Inferior parietal cortex (tissue), 1 donor: ENCODE measurements at regions not wholly inside any gene's neighbourhood (a gene's known extent, or its start where the extent isn't known, plus 50 kb on each side); places are given as distances from the start of the nearest gene placed in this dataset.

Source experiments
- DNase-seq: peaks from one replicate; pipeline ENCODE4 v3.0.0-alpha.2; 2016; ENCODE audit errors: extremely low spot score

DNA sequence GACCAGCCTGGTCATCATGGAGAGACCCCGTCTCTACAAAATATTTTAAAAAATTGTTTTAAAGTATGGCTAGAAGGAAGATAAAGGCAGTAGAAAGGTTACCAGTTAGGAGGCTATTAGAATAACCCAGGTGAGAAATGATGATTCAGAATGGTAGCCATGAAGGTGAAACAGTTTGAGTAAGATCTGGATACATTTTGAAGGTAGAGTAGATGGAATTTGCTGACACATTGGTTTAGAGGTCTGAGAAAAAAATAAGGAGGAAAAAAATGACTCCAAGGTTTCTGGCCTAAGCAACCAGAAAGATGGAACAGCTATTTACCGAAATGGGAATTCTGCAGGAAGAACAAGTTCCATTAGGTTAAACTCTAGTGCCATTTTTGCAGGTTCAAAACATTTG is 167.9 kb upstream of the TAB2 start:
- no peak for DNase-seq

DNA sequence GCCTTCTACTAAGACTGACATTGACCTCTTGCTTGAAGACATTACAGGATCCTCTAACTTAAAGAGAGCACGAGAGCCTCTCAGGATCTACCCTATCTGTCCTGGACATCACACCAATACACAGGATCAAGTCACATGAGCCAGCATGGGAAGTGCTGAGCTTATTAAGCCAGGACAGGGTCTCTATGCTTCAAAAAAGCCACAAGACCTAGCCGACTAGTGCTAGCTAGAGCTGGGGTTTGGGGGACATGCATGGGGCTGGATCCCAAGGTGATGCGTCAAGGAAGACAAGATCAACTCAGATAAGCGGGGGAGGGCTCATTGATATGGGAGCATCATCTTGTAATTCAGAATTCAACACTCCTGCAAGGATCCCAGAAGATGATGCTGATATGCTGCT is 167.2 kb upstream of the TAB2 start:
- DNase-seq: no peak

DNA sequence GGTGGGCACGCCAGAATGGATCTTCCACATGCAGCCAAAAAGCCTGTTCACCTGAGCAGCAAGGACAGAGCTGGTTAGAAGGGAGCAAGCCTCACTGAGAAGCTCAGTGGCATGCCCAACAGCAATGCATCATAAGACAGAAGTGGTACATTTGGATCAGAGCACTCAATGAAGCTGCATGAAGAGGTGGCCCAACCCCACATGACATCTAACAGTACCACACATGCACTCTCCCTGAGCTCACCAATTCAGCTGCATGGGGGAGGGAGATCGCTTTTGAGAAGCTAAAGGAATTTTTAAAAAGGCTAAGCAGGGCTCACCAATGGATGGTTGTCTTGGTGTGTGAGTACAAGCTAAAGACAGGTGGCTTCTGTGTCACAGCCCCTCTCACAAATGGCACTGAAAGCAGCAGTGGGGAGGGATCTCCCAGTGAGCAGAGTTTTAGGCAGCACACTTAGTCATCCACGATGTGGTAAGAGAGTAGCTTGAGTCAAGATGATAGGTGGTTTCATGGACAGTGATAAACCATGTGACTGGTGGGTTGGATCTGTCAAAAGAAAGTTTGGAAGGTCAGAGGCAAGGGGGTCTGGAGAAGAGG is 166.6 kb upstream of the TAB2 start:
- DNase-seq: no peak

DNA sequence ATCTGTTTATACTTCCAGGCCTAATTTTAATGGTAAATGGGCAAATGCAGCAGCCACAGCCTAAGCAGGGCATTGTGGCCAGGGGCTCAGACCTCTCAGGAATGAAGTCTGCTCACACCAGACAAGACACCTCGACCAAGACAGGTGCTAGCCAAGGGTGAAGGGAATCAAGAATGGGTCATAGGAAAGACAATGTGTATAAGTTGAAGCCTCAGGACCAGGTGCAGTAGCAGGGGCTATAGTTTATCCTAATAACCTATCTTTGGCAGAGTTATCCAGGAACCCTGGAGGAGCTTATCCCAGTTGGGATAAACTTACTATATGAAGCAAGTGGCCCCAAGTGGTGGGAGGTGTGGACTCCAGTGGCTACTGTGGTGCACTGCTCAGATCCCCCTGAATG is 165.0 kb upstream of the TAB2 start:
- no peak for DNase-seq

DNA sequence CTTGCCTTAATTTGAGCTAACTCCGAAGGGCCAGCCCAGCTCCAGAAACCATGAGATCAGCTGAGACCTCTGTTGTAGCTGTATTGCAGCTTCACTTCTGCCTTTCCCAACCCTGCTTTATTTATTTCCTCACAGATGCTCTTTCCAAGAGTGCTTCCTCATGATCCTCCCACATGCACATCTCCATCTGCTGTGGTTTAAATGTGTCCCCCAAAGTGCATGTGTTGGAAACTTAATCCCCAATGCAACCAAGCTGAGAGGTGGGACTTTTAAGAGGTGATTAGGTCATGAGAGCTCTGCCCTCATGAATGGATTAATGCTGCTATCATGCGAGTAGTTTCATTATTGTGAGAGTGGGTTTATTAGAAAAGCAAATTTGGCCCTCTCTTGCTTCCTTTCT is 164.4 kb upstream of the TAB2 start:
- DNase-seq: peak; percentile 59

DNA sequence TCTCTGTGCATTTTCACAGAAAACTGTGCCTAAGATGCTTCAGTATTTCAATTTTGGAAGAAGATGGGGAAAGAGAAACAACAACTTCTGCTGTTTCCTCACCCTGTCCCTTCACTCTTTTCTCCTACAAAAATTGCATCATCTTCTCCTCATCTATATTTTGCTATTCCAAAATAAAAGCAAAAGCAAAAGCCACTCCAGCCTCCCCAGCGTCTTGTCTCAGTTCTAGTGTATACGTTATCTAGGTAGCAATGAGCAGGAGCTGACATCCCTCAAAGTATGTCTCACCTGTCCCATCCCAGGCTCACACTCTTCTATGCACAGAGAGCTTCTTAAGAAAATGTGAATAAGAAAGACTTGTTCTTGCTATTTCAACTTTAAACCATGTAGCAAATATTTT is 163.8 kb upstream of the TAB2 start:
- no peak for DNase-seq

DNA sequence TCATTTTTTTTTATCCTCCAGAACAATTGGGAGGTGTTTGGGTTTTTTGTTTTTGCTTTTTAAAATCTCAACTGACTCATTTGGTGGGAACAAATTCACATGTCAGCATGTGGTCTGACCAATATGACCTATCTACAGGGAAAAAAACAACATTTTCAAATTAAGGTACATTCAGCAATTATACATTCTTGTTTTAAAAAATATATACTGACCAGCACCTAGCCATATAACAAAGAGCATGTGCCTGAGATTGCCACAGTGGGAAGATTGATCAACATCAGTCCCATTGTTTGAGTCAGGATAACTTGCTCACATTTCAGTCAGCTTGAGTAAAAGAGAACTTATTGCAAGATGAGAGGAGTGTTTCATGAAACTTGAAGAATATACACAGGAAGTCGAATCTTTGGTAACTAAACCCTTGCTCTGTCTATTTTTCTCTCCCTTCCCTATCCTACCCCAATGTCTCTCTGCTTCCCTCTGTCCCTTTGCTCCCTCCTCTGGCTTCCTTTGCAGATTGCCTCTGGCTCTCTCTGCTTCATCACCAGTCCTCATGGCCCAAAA is 163.2 kb upstream of the TAB2 start:
- DNase-seq: no peak

DNA sequence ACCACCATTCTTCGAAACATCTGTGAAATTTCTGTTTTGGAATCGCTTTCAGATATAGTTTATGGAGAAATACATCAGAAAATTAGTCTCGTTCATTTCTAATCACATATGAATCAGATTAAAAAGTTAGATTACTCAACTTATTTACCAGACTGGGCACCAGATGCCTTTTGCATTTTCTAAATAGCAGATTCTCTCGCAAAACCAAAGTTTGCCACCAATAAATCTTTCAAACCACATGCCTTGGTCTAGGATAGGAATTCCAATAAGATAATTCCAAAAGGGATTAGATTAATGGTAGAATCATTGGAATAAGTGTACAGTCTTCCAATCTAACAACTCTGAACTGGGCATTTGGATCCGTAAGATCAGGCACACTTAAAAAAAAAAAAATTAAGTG is 160.4 kb upstream of the TAB2 start:
- DNase-seq: no peak

DNA sequence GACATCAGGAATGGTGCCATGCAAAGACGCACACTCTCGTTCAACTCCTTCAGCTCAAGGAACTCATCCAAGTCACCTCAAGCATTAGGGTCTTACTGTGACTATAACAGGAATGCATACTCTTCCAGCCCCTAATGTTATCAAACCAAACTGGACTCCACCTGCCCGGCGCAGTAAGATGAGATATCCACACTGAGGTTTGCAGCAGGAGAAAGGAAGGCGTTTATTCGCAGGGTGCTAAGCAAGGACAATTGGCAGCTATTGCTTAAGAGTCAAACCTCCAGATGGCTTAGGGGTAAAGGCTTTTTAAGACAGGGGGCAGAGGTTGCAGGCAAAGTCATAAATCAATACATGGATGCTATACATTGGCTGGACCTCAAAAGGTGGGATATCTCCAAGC is 159.4 kb upstream of the TAB2 start:
- no peak for DNase-seq

DNA sequence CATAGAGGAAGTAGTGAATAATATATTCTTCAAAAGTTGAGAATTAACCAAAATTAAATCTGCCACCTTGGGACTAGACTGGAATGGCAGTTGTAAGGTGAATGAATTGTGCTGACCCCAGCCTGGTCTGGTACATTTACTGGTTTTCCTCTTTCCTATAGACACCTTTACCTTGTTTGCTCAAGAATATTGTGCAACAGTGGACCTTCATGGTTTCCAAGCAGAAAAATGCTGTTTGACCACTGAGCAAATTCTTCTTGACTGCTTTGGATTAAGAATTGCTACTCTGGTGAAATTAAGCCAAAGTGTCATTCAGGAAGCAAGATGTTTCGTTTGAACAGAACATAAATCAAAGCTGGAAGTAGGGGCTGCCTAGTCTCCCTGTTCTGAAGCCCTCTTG is 156.6 kb upstream of the TAB2 start:
- no peak for DNase-seq

DNA sequence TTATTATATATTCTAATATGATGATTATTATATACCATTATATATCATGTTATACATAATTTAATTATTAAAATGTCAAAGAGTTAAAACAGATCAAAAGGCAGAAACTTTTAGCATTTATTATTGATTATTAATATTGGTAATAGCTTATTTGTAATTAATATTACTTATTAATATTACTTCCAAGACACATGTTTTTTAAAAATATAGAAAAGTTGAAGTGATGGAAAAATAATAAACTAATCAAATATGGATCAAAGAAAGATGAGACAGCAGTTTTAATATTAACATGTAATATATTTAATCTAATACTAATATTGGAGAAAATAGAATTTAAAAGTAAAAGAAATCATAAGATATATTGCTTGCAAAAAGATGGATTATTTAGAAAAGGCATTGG is 154.6 kb upstream of the TAB2 start:
- DNase-seq: no peak

DNA sequence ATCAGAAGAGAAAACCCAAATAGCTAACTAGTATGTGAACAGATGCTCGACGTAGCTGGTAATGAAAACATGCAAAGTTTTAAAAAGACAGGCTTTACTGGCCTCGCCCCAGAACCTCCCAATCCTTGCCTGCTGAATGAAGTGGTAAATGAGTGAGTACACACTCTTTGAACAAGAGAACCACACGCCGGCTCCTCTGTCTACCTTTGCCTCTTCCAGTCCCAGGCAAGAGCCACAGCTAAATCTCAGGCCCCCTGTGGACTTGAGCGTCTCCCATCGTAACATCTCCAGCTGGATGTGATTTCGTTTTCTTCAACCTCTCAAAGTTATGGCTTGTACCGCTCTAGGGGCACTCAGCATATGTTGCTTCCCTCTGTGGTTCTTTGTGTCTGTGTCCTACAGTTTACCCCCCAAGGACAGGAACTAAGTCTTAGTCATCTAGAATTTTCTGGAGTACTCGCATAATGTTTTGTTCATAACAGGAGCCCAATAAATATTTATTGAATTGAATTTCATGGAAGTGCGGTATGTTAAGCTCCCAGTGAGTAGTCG is 153.2 kb upstream of the TAB2 start:
- no peak for DNase-seq

DNA sequence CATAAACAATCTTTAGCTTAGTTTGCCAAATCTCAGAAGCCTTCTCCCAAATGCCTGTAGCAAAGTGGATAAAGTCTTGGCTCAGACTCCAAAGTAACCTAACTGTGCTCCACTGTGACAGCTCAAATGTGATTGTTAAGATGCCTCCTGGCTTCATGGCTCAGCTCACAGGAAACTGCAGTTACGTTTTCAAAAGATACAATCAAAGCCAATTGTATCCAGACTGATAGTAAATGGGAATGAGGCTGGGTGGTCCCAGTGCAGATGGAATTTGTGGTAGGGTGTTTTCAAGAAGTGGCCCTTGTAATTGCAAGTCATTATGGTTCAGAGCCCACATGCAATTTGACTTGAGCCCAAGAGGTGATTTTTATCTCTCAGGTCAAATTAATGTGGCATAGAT is 151.2 kb upstream of the TAB2 start:
- DNase-seq: no peak

DNA sequence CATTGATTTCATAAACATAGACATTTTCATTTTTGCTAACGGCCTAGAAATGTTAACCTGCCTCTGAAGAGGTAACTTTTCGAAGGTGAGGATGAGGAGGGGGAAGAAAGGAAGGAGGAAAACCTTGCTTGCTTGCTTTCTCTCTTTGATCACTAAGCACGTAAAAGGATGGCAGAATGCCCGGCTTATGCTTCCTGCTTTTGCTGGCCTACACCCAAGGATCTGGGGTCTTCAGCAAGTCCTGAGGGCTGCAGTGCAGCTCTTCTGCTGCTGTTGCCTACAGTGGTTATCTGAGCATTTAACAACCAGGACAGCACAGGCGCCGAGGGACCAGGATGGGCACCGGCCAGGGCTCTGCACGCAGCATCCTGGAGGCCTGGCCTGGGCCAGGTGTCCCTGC is 150.8 kb upstream of the TAB2 start:
- DNase-seq: no peak

DNA sequence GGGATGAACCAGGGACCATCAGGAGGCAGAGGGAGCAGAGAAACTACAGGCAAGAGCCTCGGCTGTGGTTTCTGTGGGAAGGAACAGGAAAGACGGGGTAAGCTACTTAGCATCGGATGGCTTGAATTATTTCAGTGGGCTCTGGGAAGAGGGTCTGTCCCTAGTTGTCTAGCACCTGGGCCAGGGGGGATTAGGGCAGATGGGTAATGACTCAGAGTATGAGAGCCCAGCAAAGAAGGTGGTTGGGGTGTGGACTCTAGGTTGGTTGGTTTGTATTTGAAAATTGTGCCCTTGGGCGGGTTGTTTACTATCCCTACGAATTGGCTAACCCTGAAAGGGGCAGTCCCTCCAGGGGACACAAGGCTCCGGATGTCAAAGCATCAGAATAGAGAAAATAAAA is 148.5 kb upstream of the TAB2 start:
- no peak for DNase-seq

DNA sequence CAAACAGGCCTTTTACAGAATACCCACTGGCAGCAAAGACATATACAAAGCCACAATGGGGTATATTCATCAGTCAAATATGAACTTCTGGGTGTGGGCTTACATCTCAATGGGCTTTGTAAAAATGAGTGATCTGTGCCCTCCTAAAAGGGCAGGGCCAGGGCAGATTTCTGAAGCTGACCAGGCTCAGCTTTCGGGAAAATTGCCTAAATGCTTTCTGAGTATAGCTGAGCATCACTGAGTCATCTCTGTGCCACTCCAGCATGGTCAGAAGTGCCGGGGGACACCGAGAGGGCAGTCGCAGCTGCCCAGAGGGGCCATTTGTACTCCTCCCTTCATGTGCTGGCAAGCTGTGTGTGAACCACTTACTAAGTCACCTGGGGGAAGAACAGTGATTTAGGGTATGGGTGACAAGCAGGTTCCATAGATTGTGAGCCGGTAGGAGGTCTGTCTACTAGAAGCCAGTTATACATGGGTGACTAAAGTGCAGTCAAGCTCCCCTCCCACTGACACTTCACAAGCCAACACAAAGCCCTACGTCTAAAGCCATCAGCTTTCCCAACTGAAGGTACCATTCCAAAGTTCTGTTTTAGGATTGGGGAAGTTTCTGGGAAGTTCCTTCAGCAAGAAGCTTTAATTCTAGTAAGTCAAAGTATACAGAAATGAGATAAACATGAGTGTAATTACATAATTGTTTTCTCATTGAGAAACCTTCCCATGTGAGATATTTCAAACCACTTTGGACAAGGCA is 147.6 kb upstream of the TAB2 start:
- DNase-seq: no peak

DNA sequence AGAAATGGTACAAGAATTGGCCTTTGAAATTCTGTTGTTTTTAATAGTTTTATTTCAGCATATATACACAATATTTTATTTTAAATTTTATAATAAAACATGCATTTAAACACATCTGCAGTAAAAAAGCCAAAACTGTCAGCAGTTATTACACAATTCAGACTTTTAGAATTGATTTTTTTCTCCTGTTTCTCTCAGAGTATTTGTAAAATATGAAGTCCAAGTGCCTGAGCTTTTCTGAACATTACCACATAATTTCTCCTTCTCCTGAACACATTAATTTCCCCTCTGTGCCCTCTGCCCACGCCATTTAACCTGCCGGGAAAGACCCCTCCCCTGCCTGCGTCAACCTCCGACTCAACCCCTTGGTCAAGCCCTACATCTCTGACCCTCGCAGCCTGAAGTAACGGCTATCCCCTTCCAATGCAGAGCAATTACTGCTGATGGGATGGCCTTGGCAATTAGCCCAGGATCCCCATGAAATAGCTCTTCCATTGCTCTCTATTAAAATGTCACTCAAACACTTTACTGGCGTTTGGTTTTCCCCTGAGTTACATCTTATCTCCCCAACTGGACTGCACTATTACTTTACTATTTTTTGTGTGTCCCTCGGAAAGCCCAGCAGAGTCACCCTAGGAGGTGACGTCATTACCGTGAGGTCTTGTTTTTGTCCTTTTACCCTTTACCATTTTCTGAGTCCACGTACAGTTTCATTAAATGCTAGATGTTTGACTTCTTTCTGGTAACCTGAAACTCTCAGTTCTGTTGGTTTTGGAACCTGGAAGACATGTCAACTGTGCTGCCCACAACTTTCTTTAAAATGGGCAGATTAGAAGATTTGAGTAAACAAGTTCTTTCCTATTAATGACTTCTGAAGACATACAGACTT is 146.7 kb upstream of the TAB2 start:
- DNase-seq: no peak

DNA sequence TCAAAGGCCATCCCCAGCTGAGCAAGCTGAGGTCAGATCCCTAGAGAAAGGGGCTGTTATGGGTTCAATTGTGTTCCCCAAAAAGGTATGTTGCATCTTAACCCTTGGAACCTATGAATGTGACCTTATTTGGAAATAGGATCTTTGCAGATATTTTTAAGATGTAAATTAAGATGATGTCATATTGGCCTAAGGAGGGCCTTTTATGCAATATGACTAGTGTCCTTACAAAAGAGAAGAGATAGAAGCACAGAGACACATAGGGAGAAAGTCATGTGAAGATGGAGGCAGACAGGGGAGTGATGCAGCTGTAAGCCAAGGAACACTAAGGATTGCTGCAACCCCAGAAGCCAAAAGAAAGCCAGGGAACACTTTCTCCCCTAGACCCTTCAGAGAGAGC is 144.3 kb upstream of the TAB2 start:
- DNase-seq: no peak

DNA sequence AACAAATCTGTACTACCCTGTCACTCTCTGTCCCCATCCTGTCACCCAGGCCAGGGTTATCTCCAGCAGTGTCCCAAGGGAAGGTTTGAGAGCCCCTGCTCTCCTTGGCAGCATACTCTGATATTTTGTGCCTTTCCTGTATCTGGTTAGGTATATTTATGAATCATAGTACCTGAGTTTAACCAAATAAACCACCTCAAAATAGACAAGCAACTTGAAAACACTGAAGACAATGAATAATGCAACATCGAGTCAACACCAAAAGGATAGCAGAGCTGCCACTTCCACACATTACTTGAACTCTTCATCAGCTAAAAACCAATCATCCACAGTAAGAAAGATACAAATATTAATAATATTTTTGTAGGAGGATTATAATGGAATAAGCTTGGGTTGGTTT is 142.6 kb upstream of the TAB2 start:
- no peak for DNase-seq

DNA sequence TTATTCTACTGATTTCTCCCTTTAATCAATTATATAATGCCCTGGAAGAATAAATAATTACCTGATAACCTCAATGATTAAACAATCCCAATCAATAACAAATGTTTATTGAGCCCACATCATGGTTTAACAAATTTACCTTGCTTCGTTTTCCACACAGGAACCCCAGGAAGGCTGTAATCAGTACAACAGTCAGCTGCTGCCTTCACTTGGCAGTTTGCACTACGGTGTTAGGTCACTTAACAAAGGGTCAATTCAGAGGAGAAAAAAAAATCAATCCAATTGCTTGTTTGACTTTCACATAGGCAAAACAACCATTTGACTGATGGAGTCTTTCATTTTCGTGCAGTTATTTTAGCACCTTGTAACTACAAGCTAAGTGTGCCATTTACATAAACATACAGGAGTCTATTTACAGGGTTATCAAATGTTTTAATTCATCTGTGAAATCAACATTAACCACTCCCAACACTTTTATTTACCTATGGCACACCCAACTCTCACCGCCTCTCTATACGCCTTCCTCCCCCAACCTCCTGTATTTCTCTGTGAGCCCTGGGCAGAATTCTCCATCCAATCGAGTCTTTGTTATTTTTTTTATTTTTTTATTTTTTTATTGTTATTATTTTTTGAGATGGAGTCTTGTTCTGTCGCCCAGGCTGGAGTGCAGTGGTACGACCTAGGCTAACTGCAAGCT is 140.4 kb upstream of the TAB2 start:
- DNase-seq: no peak

DNA sequence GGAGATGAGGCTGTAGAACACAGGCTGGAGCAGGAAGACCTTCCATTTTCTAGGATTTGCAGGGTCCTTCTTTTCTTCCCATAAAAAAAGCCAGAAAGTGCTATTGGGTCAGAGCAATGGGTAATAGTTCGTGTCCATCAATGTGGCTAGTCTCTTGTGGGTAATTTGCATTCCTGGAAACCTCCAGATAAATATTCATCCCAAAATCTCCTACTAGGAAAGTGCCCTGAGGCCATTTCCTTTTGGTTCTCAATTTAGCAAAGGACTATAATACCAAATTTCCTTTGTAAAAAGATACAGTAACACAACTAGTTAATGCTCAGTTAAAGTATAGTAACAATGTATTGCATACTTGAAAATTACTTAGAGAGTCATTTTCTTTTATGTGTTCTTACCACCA is 138.1 kb upstream of the TAB2 start:
- no peak for DNase-seq

DNA sequence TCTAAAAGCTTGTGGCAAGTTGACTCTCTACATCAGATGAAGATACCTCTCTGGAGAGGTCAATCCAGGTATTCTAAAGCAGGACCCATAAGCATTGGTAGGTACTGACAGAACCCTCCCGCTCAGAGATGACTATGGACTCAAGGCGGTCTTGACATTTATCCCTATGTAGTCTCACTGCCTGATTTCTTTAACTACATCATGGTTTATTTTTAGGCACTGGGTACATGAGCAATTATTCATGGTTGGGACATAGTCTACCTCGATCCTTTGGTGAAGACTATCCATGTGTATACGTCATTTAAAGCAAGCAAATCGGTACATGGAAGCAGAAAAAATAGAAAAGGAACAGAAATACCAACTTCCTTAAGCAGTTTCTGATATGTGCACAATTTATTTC is 136.2 kb upstream of the TAB2 start:
- no peak for DNase-seq
